CD4-positive, alpha-beta memory T cell (primary cell): ENCODE measurements at regions not wholly inside any gene's neighbourhood (a gene's known extent, or its start where the extent isn't known, plus 50 kb on each side); places are given as distances from the start of the nearest gene placed in this dataset.
A peak's percentile ranks its signal among the peaks of the same experiment; 100 is the strongest.

ENCODE experiments used
- CTCF ChIA-PET: fragments of 350-600 bp; sonication (Branson Sonifier 250); formaldehyde crosslinking; loops from one replicate; lab custom pipeline; 2021; ENCODE audit warnings: inconsistent platforms; ENCODE audit not compliant: partially characterized antibody; lab: Charles Lee
- POLR2A ChIA-PET: fragments of 350-600 bp; sonication (Branson Sonifier 250); formaldehyde crosslinking; loops from one replicate; lab custom pipeline; 2021; ENCODE audit not compliant: partially characterized antibody; lab: Charles Lee
- DNase-seq, 5 donors: peaks; one replicate each; pipeline versions ENCODE4 v3.0.0 to v3.0.0-alpha.2; 2020 to 2022; ENCODE audit warnings: mixed read lengths in 1 of 5
- H3K27ac ChIP-seq: one replicate; pipeline ENCODE4 v1.7.0; 2013; ENCODE audit warnings: low read depth, low read length
- H3K27me3 ChIP-seq: 2 replicates; pipeline ENCODE4 v1.7.0; 2013; ENCODE audit warnings: mild to moderate bottlenecking, low read length, moderate library complexity; ENCODE audit not compliant: insufficient read depth
- H3K36me3 ChIP-seq: 2 replicates; pipeline ENCODE4 v1.7.0; 2013; ENCODE audit warnings: mild to moderate bottlenecking, low read length, moderate library complexity; ENCODE audit not compliant: insufficient read depth
- H3K4me1 ChIP-seq: 2 replicates; pipeline ENCODE4 v1.7.0; 2013; ENCODE audit warnings: mild to moderate bottlenecking, low read length, moderate library complexity; ENCODE audit not compliant: insufficient read depth
- H3K4me3 ChIP-seq, 2 donors: one replicate each; pipeline ENCODE4 v1.7.0; 2013; ENCODE audit warnings: low read length in 2 of 2, mild to moderate bottlenecking in 1 of 2
- H3K9me3 ChIP-seq, 2 donors: one replicate each; pipeline ENCODE4 v1.7.0; 2013; ENCODE audit warnings: low read length in 2 of 2, control low read depth in 1 of 2; ENCODE audit not compliant: control insufficient read depth in 1 of 2
- H3K27ac Mint-ChIP-seq, 7 donors: one replicate each; pipeline ENCODE4 v1.8.0; 2020 to 2021; ENCODE audit warnings: mixed read lengths in 7 of 7, mild to moderate bottlenecking in 6 of 7, inconsistent platforms in 3 of 7, moderate library complexity in 3 of 7
- H3K27me3 Mint-ChIP-seq, 2 donors: one replicate each; pipeline ENCODE4 v1.8.0; 2020 to 2021; ENCODE audit warnings: mixed read lengths in 2 of 2
- H3K36me3 Mint-ChIP-seq, 2 donors: one replicate each; pipeline ENCODE4 v1.8.0; 2020 to 2021; ENCODE audit warnings: mixed read lengths in 2 of 2, inconsistent platforms in 1 of 2, mild to moderate bottlenecking in 1 of 2
- H3K4me1 Mint-ChIP-seq, 4 donors: one replicate each; pipeline ENCODE4 v1.8.0; 2020 to 2021; ENCODE audit warnings: mixed read lengths in 4 of 4, mild to moderate bottlenecking in 1 of 4
- H3K4me3 Mint-ChIP-seq, 8 donors: one replicate each; pipeline ENCODE4 v1.8.0; 2020 to 2021; ENCODE audit warnings: mixed read lengths in 8 of 8, mild to moderate bottlenecking in 7 of 8, moderate library complexity in 6 of 8, inconsistent platforms in 3 of 8
- H3K9me3 Mint-ChIP-seq, 8 donors: one replicate each; pipeline ENCODE4 v1.8.0; 2020 to 2021; ENCODE audit warnings: mixed read lengths in 8 of 8, mild to moderate bottlenecking in 5 of 8, inconsistent platforms in 3 of 8, moderate library complexity in 1 of 8
- intact Hi-C: fragments of 100-400 bp; cut with micrococcal nuclease; formaldehyde crosslinking; loops from one replicate; pipeline ENCODE4 v1.15.1; 2023

- Histone ChIP-seq H3K27me3 (no peaks in the 10 kb centered on the region), H3K27ac (no peak overlapping the region), H3K4me3 (no peak overlapping the region), H3K9me3 (no peaks in the 10 kb centered on the region), H3K4me1 (no peaks in the 10 kb centered on the region), H3K36me3 (no peaks in the 10 kb centered on the region)
- intact Hi-C loops: no loop called here
- H3K36me3 Mint-ChIP-seq: no peaks in the 10 kb centered on the region
- DNase-seq: no peak
- no peak overlapping the region for H3K4me3 Mint-ChIP-seq
- CTCF ChIA-PET: no interaction called here
- no peaks in the 10 kb centered on the region for H3K27me3 Mint-ChIP-seq
- H3K27ac Mint-ChIP-seq: no peak overlapping the region
- H3K9me3 Mint-ChIP-seq: peaks cover 4 to 16% (median 6%) of the 10 kb centered on the region in 8 donors
- POLR2A ChIA-PET: no interaction called here
- H3K4me1 Mint-ChIP-seq: no peaks in the 10 kb centered on the region
These were observed 1076.1 kb downstream of the ROBO2 start for GRCh38 chr3:78115983-78116382.

- no peaks in the 10 kb centered on the region for H3K9me3 ChIP-seq
- DNase-seq: no peak
- Mint-ChIP-seq H3K36me3 (no peaks in the 10 kb centered on the region), H3K4me3 (no peak overlapping the region), H3K27me3 (no peaks in the 10 kb centered on the region), H3K4me1 (no peaks in the 10 kb centered on the region), H3K9me3 (peaks cover 4 to 13% (median 6%) of the 10 kb centered on the region in 8 donors), H3K27ac (no peak overlapping the region)
- ChIA-PET POLR2A (no interaction called here), CTCF (no interaction called here)
- no peaks in the 10 kb centered on the region for H3K36me3 ChIP-seq
- no peaks in the 10 kb centered on the region for H3K4me1 ChIP-seq
- no peak overlapping the region for H3K27ac ChIP-seq
- no peaks in the 10 kb centered on the region for H3K27me3 ChIP-seq
- H3K4me3 ChIP-seq: no peak overlapping the region
- intact Hi-C loops: no loop called here
These were observed 1077.0 kb downstream of the ROBO2 start for GRCh38 chr3:78116874-78117273.

- no peaks in the 10 kb centered on the region for H3K36me3 Mint-ChIP-seq
- Histone ChIP-seq H3K27ac (no peak overlapping the region), H3K4me3 (no peak overlapping the region), H3K27me3 (no peaks in the 10 kb centered on the region), H3K36me3 (no peaks in the 10 kb centered on the region), H3K9me3 (no peaks in the 10 kb centered on the region), H3K4me1 (no peaks in the 10 kb centered on the region)
- intact Hi-C loops: no loop called here
- H3K27ac Mint-ChIP-seq: no peak overlapping the region
- peaks cover 0 to 1% (median 0%) of the 10 kb centered on the region in 4 donors for H3K4me1 Mint-ChIP-seq
- CTCF ChIA-PET: no interaction called here
- DNase-seq: no peak
- H3K9me3 Mint-ChIP-seq: peaks cover 0 to 34% (median 19%) of the 10 kb centered on the region in 8 donors
- POLR2A ChIA-PET: no interaction called here
- H3K4me3 Mint-ChIP-seq: no peak overlapping the region
- no peaks in the 10 kb centered on the region for H3K27me3 Mint-ChIP-seq
These were observed 1083.2 kb downstream of the ROBO2 start for GRCh38 chr3:78123058-78123457.

- no peaks in the 10 kb centered on the region for H3K4me1 ChIP-seq
- Mint-ChIP-seq H3K27ac (no peak overlapping the region), H3K27me3 (no peaks in the 10 kb centered on the region), H3K4me3 (no peak overlapping the region), H3K36me3 (no peaks in the 10 kb centered on the region), H3K9me3 (peaks cover 3 to 37% (median 15%) of the 10 kb centered on the region in 8 donors), H3K4me1 (peaks cover 0 to 1% (median 0%) of the 10 kb centered on the region in 4 donors)
- no peak overlapping the region for H3K4me3 ChIP-seq
- no peaks in the 10 kb centered on the region for H3K27me3 ChIP-seq
- no peak for DNase-seq
- POLR2A ChIA-PET: no interaction called here
- intact Hi-C loops: no loop called here
- no peak overlapping the region for H3K27ac ChIP-seq
- CTCF ChIA-PET: no interaction called here
- H3K9me3 ChIP-seq: no peaks in the 10 kb centered on the region
- H3K36me3 ChIP-seq: no peaks in the 10 kb centered on the region
These were observed 1089.8 kb downstream of the ROBO2 start for GRCh38 chr3:78129707-78130106.

GRCh38 chr3:78130741-78131290 lies 1090.9 kb downstream of the ROBO2 start:
- Mint-ChIP-seq H3K4me3 (no peak overlapping the region), H3K4me1 (peaks cover 0 to 1% (median 0%) of the 10 kb centered on the region in 4 donors), H3K27ac (no peak overlapping the region), H3K36me3 (no peaks in the 10 kb centered on the region), H3K9me3 (peaks cover 3 to 29% (median 10%) of the 10 kb centered on the region in 8 donors), H3K27me3 (no peaks in the 10 kb centered on the region)
- no peaks in the 10 kb centered on the region for H3K9me3 ChIP-seq
- H3K4me3 ChIP-seq: no peak overlapping the region
- no peak for DNase-seq
- H3K27me3 ChIP-seq: no peaks in the 10 kb centered on the region
- H3K27ac ChIP-seq: no peak overlapping the region
- no peaks in the 10 kb centered on the region for H3K4me1 ChIP-seq
- ChIA-PET CTCF (interaction anchor here (1.3 kb wide), 1 partner anchor 10 kb away, joined by 3 read pairs; no protein-coding TSS in a partner anchor), POLR2A (no interaction called here)
- intact Hi-C loops: no loop called here
- no peaks in the 10 kb centered on the region for H3K36me3 ChIP-seq

- Mint-ChIP-seq H3K36me3 (no peaks in the 10 kb centered on the region), H3K27me3 (no peaks in the 10 kb centered on the region), H3K4me3 (no peak overlapping the region), H3K27ac (peak overlapping the region in 1 of 7 donors; percentile 31), H3K9me3 (peaks cover 3 to 11% (median 6%) of the 10 kb centered on the region in 8 donors), H3K4me1 (no peaks in the 10 kb centered on the region)
- Histone ChIP-seq H3K4me3 (no peak overlapping the region), H3K27me3 (no peaks in the 10 kb centered on the region), H3K36me3 (no peaks in the 10 kb centered on the region), H3K9me3 (no peaks in the 10 kb centered on the region), H3K27ac (no peak overlapping the region), H3K4me1 (no peaks in the 10 kb centered on the region)
- ChIA-PET POLR2A (no interaction called here), CTCF (no interaction called here)
- intact Hi-C loops: no loop called here
- no peak for DNase-seq
These were observed 1094.6 kb downstream of the ROBO2 start for GRCh38 chr3:78134496-78134895.

- H3K27ac Mint-ChIP-seq: no peak overlapping the region
- H3K4me1 ChIP-seq: no peaks in the 10 kb centered on the region
- no peak overlapping the region for H3K27ac ChIP-seq
- POLR2A ChIA-PET: no interaction called here
- intact Hi-C loops: no loop called here
- H3K27me3 ChIP-seq: no peaks in the 10 kb centered on the region
- no peaks in the 10 kb centered on the region for H3K9me3 ChIP-seq
- DNase-seq: no peak
- no peak overlapping the region for H3K4me3 ChIP-seq
- H3K36me3 Mint-ChIP-seq: no peaks in the 10 kb centered on the region
- no peaks in the 10 kb centered on the region for H3K36me3 ChIP-seq
- CTCF ChIA-PET: no interaction called here
- H3K9me3 Mint-ChIP-seq: peaks cover 0 to 20% (median 7%) of the 10 kb centered on the region in 8 donors
- no peaks in the 10 kb centered on the region for H3K27me3 Mint-ChIP-seq
- H3K4me1 Mint-ChIP-seq: no peaks in the 10 kb centered on the region
- H3K4me3 Mint-ChIP-seq: no peak overlapping the region
These were observed 1099.3 kb downstream of the ROBO2 start for GRCh38 chr3:78139166-78139565.
